ENCODE measurements at regions not wholly inside any gene's neighbourhood (a gene's known extent, or its start where the extent isn't known, plus 50 kb on each side); places are given as distances from the start of the nearest gene placed in this dataset.

- no peak for TF ChIP-seq CTCF (IDR thresholded peaks at IDR 0.05)
- no peak for TF ChIP-seq POLR2AphosphoS5 (IDR thresholded peaks at IDR 0.05)
These were observed 158.0 kb upstream of the SOX1 start for GRCh38 chr13:111908981-111909380.

Measured in gastroesophageal sphincter (tissue), 3 donors.